Hematopoietic multipotent progenitor cell treated with erythropoietin and hydrocortisone succinate and interleukin-3 and kit ligand, for 15 days (in vitro differentiated cells): ENCODE measurements at regions not wholly inside any gene's neighbourhood (a gene's known extent, or its start where the extent isn't known, plus 50 kb on each side); places are given as distances from the start of the nearest gene placed in this dataset.

ENCODE experiments used
- DNase-seq: peaks from one replicate; pipeline ENCODE4 v3.0.0-alpha.2; 2015; ENCODE audit warnings: low spot score

DNA sequence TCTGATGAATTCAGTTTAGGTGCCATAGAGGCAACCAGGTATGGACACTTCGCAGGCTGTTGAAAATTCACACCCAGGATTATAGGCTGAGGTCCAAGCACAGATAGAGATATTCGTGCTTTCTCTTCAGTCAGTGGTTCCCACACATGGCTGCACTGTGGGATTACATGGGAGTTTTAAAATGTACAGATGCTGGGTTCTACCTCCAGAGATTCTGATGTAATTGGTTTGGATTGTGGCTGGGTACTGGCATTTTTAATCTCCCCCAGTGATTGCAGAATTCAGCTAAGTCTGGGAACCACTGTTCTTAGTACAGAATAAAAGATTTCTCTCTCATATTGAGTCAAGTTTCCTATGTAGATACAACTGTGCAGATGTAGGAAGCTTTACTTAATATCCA, 91.6 kb downstream of the FOXB1 start:
- no peak for DNase-seq

DNA sequence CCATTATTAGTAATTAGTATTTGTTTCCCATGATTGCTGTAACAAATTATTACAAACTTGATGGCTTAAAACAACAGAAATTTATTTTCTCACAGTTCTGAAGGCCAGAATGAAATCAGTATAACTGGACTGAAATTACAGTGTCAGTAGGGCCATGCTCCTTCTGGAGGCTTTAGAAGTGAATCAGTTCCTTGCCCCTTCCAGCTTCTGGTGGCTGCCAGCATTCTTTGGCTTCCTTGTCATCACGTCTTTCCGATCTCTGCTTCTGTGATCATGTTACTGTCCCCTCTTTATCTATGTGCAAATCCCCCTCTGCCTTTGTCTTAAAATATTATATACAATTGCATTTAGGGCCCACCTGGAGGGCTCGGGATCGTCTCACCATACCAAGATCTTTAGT, 92.0 kb downstream of the FOXB1 start:
- DNase-seq, result no peak

- DNase-seq, result no peak
Measured at GRCh38 chr15:60101416-60101815, 97.3 kb downstream of the FOXB1 start.

DNA sequence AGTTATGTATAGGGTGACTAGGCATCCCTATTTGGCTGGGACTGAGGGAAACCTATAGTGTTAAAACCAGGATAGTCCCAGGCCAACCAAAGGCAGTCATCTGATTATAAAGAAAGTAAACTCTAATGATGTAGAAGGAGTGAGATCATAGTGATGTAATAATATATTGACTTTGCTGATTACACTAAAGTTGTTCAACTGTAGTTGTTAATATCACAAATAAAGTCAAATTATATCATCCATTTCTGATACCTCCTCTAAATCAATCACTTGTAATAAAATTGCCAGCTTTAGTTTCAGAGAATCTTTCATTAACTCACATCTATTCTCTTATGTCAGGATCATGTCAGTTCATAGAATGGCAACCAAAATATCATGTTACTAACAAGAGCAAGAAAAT, 98.6 kb downstream of the FOXB1 start:
- DNase-seq, result no peak

- no peak for DNase-seq
Measured at GRCh38 chr15:60110909-60111308, 106.8 kb downstream of the FOXB1 start.

- DNase-seq, result no peak
Measured at GRCh38 chr15:60115579-60116380, 111.7 kb downstream of the FOXB1 start.

DNA sequence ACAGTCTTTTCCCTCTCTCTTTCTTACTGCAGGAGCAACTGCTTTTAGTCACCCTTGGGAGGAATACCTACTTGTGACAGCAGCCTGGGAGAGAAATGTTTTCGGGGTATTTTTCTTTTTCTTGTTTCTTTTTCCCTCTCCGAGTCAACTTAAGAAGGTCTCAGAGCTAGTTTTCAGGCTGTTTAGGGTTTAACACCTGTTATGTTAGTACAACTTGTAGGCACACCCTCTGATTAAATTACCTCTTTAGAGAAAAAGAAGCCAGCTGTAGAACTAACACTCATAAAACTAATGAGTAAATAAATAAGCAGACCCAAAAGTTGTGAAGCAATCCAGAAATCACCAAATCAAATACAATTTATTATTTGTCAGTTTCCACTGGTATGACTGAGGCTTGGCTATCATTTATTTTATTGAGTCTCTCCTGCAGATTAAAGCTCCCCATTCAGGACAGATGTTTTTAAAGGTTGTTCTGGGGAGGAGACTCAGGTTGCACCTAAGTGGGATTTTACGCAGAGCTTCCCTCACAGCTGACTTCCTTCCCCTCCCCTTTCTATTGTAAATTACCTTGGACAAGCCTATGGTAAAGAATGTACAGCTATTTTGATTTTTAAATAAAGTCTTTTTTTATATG, 112.5 kb downstream of the FOXB1 start:
- DNase-seq, result no peak

DNA sequence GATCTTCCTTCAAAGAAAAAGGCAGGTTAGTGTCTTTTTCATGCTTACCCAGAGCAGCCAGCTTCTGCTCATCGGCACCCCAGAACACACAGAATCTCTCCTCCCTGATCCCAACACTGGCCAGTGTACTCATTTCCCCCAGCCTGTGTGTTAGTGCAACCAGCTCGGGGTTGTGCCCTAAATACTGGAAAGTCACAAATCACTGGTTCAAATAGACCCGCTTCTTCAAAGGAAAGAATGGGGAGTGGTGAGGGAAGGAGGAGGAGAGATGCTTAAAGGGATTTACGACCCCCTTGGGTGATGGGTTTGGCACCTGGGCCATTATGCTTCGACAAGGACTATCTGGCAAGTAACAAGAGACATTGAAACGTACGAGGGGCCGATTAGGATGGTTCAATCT, 114.0 kb downstream of the FOXB1 start:
- DNase-seq, result no peak

DNA sequence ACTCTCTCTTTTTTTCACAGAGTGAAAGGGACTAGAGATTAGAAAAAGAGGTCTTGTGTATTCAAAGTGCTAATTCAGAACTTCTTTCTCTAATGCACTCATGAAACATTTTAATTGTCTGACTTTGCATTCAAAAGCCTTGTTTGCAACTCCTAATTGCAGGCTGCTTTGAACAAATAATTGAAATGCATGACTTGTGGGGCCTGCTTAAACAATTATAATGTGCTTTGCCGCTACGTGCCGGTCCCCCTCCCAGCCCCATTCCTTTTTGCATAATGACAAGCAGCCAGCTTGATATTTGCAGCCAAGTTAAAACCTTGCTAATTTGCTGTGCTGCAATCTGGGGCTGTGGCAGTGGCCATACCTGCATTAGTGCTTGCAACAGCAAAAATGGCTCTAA, 114.5 kb downstream of the FOXB1 start:
- no peak for DNase-seq

GRCh38 chr15:60119101-60119500, 115.0 kb downstream of the FOXB1 start:
- DNase-seq, result no peak

DNA sequence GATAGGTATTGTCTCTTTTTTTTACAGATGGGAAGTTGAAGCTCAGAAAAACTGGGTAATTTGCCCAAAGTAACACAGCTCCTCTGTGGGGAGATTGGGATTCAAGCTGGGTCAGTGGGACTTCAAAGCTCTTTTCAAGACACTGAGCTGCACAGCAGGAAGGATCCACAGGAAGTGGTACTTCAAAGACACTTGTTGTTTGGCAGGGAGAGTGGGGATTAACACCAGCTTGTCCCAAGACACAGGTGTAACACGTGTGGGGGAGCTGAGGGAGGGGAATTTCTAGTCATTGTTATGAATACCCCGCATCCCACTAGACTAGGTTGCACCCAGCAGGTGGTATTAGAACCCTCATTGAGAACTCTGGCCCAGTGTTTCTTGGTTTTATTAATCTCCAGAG, 116.0 kb downstream of the FOXB1 start:
- no peak for DNase-seq

GRCh38 chr15:60121845-60122244, 117.7 kb downstream of the FOXB1 start:
- DNase-seq, result no peak

DNA sequence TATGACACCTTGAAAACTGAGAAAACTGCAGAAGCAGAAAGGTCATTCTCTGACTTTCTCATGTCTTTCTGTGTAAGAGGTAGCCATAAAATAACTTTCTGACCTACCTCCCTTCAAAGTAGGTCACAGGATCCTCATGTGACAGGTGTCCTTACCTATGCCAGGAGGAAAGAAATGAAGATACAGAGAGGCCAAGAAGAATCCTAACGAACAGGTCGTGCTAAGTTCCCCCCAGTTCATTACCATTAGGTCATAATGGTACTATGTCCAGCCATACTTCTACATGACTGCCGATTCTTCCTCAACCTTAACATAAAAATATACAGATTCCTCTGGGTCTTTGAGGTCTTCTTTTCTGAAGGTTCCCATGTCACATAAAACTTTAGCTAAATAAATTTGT, 118.6 kb downstream of the FOXB1 start:
- DNase-seq, result no peak

GRCh38 chr15:60124460-60125070, 120.5 kb downstream of the FOXB1 start:
- DNase-seq, result no peak

- no peak for DNase-seq
Measured at GRCh38 chr15:60125334-60125733, 121.2 kb downstream of the FOXB1 start.

DNA sequence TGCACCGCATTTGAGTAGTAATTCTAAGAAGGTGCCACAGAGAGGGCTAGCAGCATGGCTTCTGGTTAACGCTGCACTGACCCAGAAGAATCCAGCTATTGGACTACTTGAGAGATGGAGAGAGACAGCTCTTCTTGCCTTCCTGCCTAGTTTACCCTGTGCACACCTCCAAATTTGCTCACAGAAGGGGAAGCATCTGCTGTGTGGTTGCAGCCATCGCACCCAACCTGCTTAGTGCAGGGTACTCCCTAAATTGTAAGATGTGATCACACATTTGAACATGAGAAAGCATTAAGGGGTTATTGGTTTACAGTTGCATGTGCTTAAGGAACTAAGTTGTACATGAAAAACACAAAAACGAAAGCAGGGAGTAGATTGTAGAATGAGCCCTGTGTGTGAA, 122.1 kb downstream of the FOXB1 start:
- DNase-seq, result no peak

GRCh38 chr15:60126661-60127060, 122.5 kb downstream of the FOXB1 start:
- DNase-seq, result no peak

GRCh38 chr15:60128000-60128376, 123.9 kb downstream of the FOXB1 start:
- no peak for DNase-seq

DNA sequence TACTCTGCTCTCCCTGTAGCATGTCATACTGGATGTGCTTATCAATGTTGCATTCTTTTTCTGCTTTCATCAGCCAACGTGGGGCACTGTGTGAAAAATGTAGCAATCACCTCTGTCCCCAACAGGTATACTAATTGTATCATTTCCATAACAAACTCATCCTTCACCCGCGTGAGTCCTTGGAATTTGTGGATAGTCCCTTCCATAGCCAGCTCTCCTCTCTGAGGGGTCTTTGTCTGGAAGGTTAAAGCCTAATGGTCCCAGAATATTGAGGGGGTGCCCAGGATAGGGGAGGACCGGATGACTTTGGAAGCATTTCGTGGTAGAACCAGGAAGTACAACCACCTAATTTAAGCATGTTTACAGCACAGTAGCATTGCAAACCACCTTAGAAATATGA, 124.6 kb downstream of the FOXB1 start:
- DNase-seq, result no peak

- no peak for DNase-seq
Measured at GRCh38 chr15:60130398-60130797, 126.3 kb downstream of the FOXB1 start.

DNA sequence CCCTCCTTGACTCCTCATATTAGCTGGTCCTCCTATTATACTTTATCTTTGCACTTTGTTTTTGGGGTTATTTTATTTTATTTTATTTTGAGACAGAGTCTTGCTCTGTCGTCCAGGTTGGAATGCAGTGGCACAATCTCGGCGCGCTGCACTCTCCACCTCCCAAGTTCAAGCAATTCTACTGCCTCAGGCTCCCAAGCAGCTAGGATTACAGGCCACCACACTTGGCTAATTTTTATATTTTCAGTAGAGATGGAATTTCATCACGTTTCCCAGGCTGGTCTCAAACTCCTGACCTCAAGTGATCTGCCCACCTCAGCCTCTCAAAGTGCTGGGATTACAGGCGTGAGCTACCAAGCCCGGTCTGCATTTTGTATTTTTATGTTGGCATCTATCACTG, 126.7 kb downstream of the FOXB1 start:
- no peak for DNase-seq

DNA sequence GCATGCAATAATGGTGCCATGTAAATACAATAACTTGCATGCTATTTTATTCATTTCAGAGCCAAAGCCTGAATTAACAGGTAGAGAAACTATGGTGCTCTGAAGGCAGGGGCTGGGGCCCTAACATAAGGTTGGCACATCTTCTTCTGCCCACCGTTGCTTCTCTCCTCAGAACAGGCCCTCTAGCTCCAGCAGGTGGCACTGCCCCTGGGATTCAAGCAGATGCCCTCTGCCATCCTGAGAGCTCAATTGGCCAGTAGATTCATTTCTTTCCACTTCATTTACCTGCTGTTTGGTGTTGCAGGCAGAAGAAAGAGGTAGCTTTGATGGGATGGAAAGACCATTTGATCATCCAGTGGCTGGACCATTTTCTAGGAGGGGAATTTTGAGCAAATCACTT, 130.5 kb downstream of the FOXB1 start:
- no peak for DNase-seq

DNA sequence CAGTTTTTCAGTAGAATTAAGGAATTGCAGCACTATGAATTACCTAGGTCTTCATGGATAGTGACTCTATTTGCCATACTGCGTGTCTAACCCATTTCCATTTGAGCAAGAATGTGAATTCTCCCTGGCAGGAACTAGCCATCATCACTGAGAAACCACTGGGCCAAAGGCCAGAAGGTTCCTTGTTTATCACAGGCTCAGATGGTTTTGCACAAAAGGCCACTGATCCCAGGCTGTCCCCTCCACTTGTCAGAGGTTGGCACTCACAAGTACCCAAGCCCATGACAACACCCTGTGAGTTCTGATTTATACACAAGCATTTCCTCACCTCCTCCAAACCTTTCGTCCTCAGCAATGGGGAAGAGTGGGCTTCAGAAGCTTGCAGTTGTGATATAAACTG, 131.8 kb downstream of the FOXB1 start:
- DNase-seq, result no peak
